Fibroblast of skin of right biceps (primary cell): ENCODE measurements at regions not wholly inside any gene's neighbourhood (a gene's known extent, or its start where the extent isn't known, plus 50 kb on each side); places are given as distances from the start of the nearest gene placed in this dataset.
"Not testable (repeated sequence)": the region's sequence is repeated elsewhere in the genome, so short reads cannot be mapped to it uniquely, and the experiment has no call there.

ENCODE experiments used
- DNase-seq: peaks from one replicate; pipeline ENCODE4 v3.0.0-alpha.2; 2013

DNA sequence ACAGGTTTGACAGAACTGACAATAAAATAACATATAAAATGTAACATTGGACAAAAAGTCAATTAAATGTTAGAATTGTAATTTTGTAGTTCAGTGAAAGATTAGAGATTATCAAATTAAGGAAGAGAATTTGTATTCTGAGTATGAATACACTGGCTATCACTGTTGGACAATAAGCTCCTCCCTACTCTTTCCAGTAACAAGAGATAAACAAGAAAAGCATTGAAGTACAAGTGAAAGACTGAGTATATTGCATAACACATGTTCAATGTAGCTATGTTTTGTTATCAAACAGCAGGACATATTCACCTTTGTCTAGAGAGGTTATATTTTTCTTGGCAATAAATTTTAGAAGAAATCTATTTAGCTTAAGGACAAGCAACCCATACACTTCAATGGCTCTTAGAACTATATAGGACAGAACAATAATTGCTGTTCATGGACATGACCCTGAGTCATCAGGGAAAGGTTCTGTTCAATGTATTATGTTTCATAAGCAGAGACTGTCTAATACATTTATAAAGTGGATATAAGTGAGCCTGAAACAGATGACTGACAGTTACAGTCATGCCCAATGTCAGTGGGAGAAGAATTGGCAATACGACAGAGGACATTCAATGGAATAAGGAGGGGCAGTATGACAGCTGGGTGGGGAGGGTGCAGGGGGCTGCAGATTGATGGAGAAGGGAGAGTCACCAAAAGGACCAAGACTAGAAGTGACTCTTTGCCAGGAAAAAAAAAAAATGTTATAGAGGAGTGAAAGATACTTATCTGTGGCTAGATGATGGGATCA is 520.4 kb downstream of the FRK start:
- DNase-seq = no peak

GRCh38 chr6:115539531-115539930 is 521.2 kb downstream of the FRK start:
- DNase-seq = no peak

- DNase-seq = no peak
Measured at GRCh38 chr6:115524821-115525220, 535.9 kb downstream of the FRK start.

DNA sequence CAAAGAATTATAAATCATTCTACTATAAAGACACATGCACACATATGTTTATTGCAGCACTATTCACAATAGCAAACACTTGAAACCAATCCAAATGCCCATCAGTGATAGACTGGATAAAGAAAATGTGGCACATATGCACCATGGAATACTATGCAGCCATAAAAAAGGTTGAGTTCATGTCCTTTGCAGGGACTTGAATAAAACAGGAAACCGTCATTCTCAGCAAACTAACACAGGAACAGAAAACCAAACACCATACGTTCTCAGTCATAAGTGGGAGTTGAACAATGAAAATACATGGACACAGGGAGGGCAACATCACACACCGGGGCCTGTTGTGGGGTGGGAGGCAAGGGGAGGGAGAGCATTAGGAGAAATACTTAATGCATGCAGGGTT is 538.9 kb downstream of the FRK start:
- not testable (repeated sequence) for DNase-seq

DNA sequence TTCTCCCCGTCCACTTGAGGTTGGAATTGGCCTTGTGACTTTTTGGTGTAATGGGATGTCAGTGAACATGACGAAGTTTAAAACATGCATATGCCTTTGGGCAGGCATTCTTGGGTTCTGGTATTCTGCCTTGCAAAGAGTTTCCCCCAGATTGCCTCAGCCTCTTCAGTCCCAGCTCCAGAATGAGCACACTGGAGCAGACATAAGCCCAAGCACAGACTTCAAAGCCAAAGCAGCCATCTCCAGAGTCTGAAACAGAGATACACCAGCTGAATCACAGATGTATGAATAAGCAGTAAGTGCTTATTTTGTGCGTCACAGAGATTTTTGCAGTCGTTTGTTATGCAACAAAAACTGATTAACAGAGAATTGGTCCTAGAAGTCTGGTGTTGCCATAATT is 546.0 kb downstream of the FRK start:
- peak; percentile 93 for DNase-seq

GRCh38 chr6:115512923-115513322 is 547.8 kb downstream of the FRK start:
- no peak for DNase-seq

DNA sequence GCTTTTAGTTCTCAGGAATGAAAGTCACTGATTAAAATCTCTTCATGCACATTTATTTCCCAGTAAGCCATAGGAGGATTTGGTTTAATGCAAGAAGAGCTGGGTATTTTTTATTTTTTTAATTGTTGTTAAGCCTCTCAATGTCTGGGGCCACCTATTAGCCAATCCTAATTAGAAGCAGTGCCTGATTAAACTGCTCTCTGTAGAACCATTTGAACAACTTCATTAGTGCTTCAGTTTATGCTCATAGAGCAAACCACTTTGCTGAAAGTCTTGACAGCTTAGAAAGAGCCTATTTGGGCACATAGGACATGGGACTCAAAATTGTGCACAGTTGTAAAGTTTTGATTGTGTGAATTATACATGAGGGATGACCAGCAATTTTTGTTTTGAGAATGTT is 548.9 kb downstream of the FRK start:
- DNase-seq = no peak

- DNase-seq = not testable (repeated sequence)
Measured at GRCh38 chr6:115502432-115502831, 558.3 kb downstream of the FRK start.

DNA sequence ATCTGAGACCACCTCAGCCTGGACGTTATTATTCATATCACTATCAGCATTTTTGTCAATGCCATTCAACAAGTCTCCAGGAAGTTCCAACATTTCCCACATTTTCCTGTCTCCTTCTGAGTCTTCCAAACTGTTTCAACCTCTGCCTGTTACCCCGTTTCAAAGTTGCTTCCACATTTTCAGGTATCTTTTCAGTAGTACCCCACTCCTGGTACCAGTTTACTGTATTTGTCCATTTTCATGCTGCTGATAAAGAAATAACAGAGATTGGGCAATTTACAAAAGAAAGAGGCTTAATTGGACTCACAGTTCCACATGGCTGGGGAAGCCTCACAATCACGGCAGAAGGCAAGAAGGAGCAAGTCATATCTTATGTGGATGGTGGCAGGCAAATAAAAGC is 565.5 kb downstream of the FRK start:
- DNase-seq = no peak

DNA sequence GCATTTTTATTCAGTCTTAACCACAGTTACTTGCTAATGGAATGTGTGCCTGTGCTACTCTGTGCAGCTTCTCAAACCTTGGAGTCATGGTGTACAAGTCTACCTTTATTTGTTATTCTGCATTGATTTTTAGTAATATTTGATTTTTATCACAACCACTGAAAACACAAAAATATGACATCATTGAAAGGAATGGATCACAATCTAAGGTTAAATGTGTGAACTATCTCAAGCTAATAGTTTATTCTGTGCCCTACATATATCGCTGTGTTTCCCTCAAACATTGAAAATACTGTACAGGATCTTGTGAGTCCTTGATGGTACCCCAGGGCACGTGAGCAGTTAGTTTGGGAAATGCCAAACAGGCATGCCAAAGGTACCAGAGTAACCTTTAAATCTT is 573.4 kb downstream of the FRK start:
- DNase-seq = no peak

DNA sequence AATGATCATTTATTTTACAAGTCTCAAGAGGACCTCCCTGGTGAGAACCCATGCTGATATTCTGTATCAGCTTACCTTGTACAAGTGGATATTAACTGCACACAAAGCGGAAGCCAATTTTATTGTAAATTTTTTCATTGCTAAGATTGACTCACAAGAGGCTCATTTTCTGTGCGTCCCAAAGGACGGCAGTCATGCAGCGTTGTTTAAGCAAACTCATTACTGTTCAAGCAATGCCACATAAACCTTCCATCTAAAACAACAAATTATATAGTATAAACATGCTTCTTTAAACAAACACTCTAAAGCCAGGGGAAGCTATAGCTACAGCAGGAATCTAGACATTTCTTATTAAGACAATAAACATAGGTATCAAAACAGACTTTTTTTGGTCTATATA is 575.3 kb downstream of the FRK start:
- DNase-seq = no peak

- DNase-seq = not testable (repeated sequence)
Measured at GRCh38 chr6:115480543-115480942, 580.1 kb downstream of the FRK start.

GRCh38 chr6:115474443-115475041 is 586.1 kb downstream of the FRK start:
- no peak for DNase-seq

DNA sequence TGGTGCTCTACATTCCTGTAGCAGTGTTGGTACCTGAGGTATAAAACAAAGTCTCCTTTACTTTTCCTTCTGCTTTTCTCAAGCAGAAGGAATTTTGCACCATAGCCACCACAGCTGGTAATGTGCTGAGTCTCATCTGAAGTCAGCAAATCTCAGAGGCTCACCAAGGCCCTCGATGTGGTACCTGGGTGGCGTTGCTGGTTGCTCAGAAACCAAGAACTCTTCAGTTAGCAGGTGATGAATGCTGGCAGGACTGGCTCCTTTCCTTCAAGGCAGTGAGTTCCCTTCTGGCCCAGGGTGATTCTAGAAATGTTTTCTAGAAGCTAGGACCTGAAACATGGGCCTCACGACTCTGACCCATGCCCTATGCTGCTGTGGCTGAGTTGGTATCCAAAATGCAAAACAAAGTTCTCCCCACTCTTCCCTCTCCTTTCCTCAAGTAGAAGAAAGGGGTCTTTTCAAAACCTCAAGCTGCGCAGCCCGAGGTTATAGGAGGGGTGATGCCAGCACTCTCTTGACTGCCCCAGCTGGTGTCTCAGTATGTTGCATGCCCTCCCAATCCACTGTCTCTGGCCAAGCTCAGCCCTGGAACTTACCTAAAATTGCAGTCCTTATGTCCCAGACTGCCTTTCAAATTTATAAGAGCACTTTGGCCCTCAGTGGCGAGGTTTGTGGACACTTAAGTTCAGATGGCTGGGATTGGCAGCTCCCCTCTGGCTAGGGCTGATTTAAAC is 592.3 kb downstream of the FRK start:
- no peak for DNase-seq

- no peak for DNase-seq
Measured at GRCh38 chr6:115467726-115468125, 593.0 kb downstream of the FRK start.

DNA sequence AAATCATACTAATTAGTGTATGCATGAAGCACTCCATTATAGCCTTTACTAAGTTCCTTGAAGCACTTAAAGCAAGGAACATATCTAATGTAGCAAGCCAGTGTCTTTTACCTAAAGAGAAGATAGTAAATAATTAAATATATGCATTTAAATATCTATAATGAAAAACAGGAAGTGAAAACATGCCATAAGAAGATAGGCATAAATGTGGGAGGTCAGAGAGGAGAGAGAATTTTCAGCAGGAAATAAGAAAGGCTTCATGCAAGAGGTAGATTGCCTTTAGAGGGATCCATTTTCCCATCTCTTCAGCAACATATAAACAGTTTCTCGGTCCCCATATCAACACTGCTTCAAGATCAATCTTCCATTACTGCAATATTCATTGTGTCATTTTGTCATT is 599.8 kb downstream of the FRK start:
- DNase-seq = no peak

DNA sequence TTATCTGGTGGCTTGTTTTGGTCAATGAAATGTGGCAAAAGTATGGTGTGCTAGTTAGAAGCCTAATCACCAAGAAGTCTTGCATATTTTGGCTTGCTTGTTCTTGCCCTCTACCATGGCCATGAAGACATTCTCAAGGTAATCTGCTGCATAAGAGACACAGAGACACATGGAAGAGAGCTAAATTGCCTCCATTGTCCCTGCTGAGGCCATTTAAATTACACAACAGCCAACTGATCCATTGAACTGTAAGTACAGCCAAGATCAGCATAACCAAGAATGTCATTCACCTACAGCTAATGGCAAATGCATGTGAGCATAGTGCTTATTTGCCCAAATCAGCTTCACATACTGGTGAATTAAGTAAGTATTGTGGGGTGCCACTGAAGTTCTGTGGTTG is 603.8 kb downstream of the FRK start:
- no peak for DNase-seq

GRCh38 chr6:115443825-115444478 is 616.7 kb downstream of the FRK start:
- DNase-seq = no peak

DNA sequence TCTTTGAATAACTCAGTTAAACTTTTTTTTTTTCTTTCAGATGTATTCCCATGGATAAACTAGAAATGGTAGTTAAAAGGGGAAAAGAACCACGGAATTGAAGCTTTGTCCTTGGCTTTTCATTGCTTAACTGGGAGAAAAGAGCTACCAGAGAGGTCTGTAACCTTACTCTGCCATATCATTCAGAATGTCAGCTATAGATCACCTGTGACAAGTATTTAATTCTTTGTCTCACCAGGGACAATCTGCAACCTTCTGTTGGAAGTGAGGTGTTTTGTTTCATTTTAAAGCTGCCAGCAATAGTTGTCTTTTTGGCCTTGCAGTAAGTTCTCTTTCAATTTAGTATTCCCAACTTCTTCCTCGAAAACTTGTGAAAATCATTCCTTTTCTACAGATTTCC is 618.4 kb downstream of the FRK start:
- DNase-seq = no peak

- DNase-seq = peak; percentile 70
Measured at GRCh38 chr6:115441651-115442050, 619.0 kb downstream of the FRK start.

DNA sequence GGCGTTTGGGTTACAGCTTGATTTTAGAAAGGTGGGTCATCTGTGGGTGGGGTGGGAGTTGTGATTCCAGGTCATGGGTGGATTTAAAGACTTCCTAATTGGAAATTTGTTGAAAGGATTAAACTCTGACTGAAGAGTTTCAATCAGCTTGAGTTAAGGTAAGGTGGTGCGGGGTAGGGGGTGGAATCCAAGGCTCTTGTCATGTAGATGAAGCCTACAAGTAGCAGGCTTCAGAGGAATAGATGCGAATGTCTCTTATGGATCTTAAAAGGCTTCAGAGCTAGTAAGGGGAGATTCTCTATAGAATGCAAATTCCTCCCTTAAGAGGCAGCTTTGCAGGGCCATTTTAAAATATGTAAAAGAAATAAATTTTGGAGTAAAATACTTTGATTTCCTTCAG is 645.3 kb downstream of the FRK start:
- DNase-seq = no peak

- not testable (repeated sequence) for DNase-seq
Measured at GRCh38 chr6:115414916-115415315, 645.8 kb downstream of the FRK start.

DNA sequence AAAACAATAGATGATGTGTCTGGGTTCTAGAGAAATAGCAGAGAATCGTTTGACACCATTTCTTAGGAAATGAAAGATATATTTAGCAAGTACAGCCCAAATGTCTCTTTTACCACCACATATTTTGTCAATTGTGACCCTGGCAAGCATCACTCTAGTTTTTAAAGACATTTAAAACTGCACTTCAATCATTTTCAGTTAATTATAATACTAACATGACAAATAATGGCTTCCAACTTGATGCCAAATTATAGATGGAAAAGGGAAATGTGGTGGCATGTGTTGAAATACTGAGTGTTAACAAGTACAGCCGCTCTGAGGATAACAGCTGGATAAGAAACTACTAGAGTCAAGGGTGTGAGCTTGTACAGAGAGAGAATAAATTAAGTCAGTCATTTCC is 648.9 kb downstream of the FRK start:
- no peak for DNase-seq

DNA sequence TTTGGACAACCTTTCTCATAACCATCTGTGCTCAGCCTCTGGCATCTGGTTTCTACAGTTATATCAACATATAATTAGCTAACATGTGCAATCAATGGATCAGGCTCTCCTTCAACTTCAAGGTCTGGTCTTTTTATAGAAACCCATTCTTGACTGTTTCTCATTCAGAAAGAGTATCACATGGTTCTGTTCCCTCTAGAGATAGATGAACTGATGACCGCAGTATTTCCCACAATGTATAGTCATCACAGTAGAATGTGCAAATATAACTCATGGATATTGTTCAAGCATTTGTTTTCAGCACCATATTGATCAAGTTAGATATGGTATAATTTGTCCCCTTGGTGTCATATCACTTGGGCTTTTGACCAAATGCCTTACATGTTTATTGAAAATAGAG is 656.2 kb downstream of the FRK start:
- DNase-seq = peak; percentile 58
